ENCODE measurements at regions not wholly inside any gene's neighbourhood (a gene's known extent, or its start where the extent isn't known, plus 50 kb on each side); places are given as distances from the start of the nearest gene placed in this dataset.

DNA sequence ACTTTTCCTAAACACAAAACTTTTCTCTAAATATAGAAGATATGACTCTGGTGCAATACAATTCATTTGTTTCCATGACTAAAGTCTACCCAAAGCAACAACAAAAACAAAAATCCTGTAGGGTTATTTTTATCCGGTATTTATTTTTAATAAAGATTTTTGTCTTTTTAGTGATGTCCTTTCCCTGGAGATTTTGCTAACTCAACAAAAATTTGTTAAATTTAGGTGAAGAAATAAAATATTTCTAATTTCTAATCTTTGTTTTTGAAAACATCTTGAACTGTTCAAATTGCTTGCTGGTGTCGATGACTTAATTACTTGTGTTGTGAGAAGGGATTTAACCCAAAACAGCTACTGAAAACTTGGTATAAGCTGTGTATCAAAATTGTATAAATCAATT is 741.8 kb downstream of the HDGFL1 start:
- TF ChIP-seq POLR2A (IDR thresholded peaks at IDR 0.05) = no peak
- TF ChIP-seq, protein P1, sequence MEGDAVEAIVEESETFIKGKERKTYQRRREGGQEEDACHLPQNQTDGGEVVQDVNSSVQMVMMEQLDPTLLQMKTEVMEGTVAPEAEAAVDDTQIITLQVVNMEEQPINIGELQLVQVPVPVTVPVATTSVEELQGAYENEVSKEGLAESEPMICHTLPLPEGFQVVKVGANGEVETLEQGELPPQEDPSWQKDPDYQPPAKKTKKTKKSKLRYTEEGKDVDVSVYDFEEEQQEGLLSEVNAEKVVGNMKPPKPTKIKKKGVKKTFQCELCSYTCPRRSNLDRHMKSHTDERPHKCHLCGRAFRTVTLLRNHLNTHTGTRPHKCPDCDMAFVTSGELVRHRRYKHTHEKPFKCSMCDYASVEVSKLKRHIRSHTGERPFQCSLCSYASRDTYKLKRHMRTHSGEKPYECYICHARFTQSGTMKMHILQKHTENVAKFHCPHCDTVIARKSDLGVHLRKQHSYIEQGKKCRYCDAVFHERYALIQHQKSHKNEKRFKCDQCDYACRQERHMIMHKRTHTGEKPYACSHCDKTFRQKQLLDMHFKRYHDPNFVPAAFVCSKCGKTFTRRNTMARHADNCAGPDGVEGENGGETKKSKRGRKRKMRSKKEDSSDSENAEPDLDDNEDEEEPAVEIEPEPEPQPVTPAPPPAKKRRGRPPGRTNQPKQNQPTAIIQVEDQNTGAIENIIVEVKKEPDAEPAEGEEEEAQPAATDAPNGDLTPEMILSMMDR (IDR thresholded peaks at IDR 0.05) = no peak
